HCT116 (cell line): ENCODE measurements at regions not wholly inside any gene's neighbourhood (a gene's known extent, or its start where the extent isn't known, plus 50 kb on each side); places are given as distances from the start of the nearest gene placed in this dataset.

ENCODE experiments used
- ATAC-seq: fragments of 200-7000 bp; cut with Tn5 transposase; 2 replicates; pipeline ENCODE4 v1.9.1; 2020; ENCODE audit warnings: mild to moderate bottlenecking, moderate library complexity
- BruUV-seq: library from RNA; stranded (reverse); fragments of 400-500 nt; replicated peaks from 2 replicates; lab custom pipeline; 2021; lab: Mats Ljungman, UMichigan
- CTCF ChIA-PET: fragments of 300-600 bp; sonication (Branson Sonifier 250); formaldehyde crosslinking; loops from one replicate; lab custom pipeline; 2021; ENCODE audit warnings: antibody characterized with exemption; lab: Charles Lee
- POLR2A ChIA-PET: fragments of 300-600, 350-600 bp; sonication (Branson Sonifier 250); formaldehyde crosslinking; loops from one replicate; lab custom pipeline; 2021; ENCODE audit warnings: antibody characterized with exemption; lab: Charles Lee
- RAD21 ChIA-PET, 2 experiments: fragments of 300-600 bp; sonication (Branson Sonifier 250); formaldehyde crosslinking; loops; one replicate each; lab custom pipeline; 2023; ENCODE audit warnings: low total read pairs in 2 of 2; ENCODE audit not compliant: uncharacterized antibody in 2 of 2, unreplicated experiment in 2 of 2, low non-redundant PET in 1 of 2; lab: Charles Lee
- DNase-seq: peaks from one replicate; pipeline ENCODE4 v3.0.0-alpha.2; 2010; ENCODE audit warnings: low read depth, low spot score
- H2AFZ ChIP-seq: fragments of 200-600 bp; shearing (Covaris generic), sonication (generic); 2 replicates; pipeline ENCODE4 v1.6.1; 2017; ENCODE audit warnings: low read depth, mixed run types, mixed read lengths, antibody characterized with exemption, low read length; ENCODE audit not compliant: poor library complexity, severe bottlenecking
- H3K27ac ChIP-seq: 2 replicates; pipeline ENCODE4 v1.5.1; 2012; ENCODE audit warnings: low read depth, low read length
- H3K27me3 ChIP-seq: fragments of 200-600 bp; sonication (generic); 2 replicates; pipeline ENCODE4 v1.6.1; 2016; ENCODE audit warnings: mixed run types, low read length, mixed read lengths; ENCODE audit not compliant: insufficient read depth
- H3K36me3 ChIP-seq, 2 experiments: fragments of 200-500 bp in 1 of 2; fragments of 200-600 bp in 1 of 2; sonication (Bioruptor generic) in 1 of 2; sonication (generic) in 1 of 2; 2 replicates each; pipeline versions ENCODE4 v1.5.1 to v1.6.1; 2014 to 2016; ENCODE audit warnings: low read length in 2 of 2, inconsistent platforms in 1 of 2, mixed read lengths in 1 of 2, mixed run types in 1 of 2; ENCODE audit not compliant: insufficient read depth in 2 of 2, control insufficient read depth in 1 of 2
- H3K4me1 ChIP-seq, 2 experiments: fragments of 200-600 bp in 1 of 2; sonication (generic) in 1 of 2; 2 replicates each; pipeline versions ENCODE4 v1.5.1 to v1.6.1; 2012 to 2017; ENCODE audit warnings: low read length in 2 of 2, inconsistent platforms in 1 of 2, mild to moderate bottlenecking in 1 of 2, mixed read lengths in 1 of 2, mixed run types in 1 of 2, moderate library complexity in 1 of 2; ENCODE audit not compliant: insufficient read depth in 2 of 2, control insufficient read depth in 1 of 2
- H3K4me2 ChIP-seq: fragments of 200-600 bp; sonication (generic); 2 replicates; pipeline ENCODE4 v1.6.1; 2017; ENCODE audit warnings: mixed run types, low read length, mixed read lengths
- H3K4me3 ChIP-seq, 2 experiments: fragments of 200-600 bp in 1 of 2; sonication (generic) in 1 of 2; replicated peaks in 1 of 2; 2 replicates each; pipeline ENCODE4 v1.5.1; 2011 to 2016; ENCODE audit warnings: low read length in 2 of 2, control low read depth in 1 of 2, low read depth in 1 of 2, mild to moderate bottlenecking in 1 of 2, mixed read lengths in 1 of 2, mixed run types in 1 of 2
- H3K79me2 ChIP-seq: fragments of 200-600 bp; sonication (generic); 2 replicates; pipeline ENCODE4 v1.6.1; 2017; ENCODE audit warnings: mild to moderate bottlenecking, mixed run types, low read length, moderate library complexity, mixed read lengths; ENCODE audit not compliant: insufficient read depth
- H3K9ac ChIP-seq: fragments of 200-600 bp; sonication (generic); 2 replicates; pipeline ENCODE4 v1.6.1; 2016; ENCODE audit warnings: low read length, mixed read lengths
- H3K9me2 ChIP-seq: fragments of 200-600 bp; sonication (generic), shearing (Covaris generic); 2 replicates; pipeline ENCODE4 v1.6.1; 2017; ENCODE audit warnings: mixed run types, mild to moderate bottlenecking, moderate library complexity; ENCODE audit not compliant: insufficient read depth
- H3K9me3 ChIP-seq, 2 experiments: fragments of 200-500 bp in 1 of 2; fragments of 200-600 bp in 1 of 2; sonication (Bioruptor generic) in 1 of 2; sonication (generic) in 1 of 2; 2 replicates each; pipeline ENCODE4 v1.6.1; 2014 to 2017; ENCODE audit warnings: low read length in 2 of 2, mixed read lengths in 2 of 2, inconsistent platforms in 1 of 2, low read depth in 1 of 2, mild to moderate bottlenecking in 1 of 2, mixed run types in 1 of 2, moderate library complexity in 1 of 2; ENCODE audit not compliant: control insufficient read depth in 1 of 2, insufficient read depth in 1 of 2
- H4K20me1 ChIP-seq: fragments of 200-600 bp; sonication (generic), shearing (Covaris generic); 2 replicates; pipeline ENCODE4 v1.6.1; 2017; ENCODE audit warnings: mixed run types, mild to moderate bottlenecking, moderate library complexity; ENCODE audit not compliant: insufficient read depth
- CBX3 ChIP-seq: IDR thresholded peaks from 2 replicates; pipeline ENCODE4 v1.6.1; 2012; ENCODE audit warnings: low read depth
- EZH2 ChIP-seq: fragments of 200-600 bp; sonication (generic); IDR thresholded peaks from 2 replicates; pipeline ENCODE4 v1.6.1; 2017; ENCODE audit warnings: antibody characterized with exemption, mixed run types
- SRF ChIP-seq: IDR thresholded peaks from 2 replicates; pipeline ENCODE4 v1.6.1; 2012; ENCODE audit warnings: low read depth
- YY1 ChIP-seq: IDR thresholded peaks from 2 replicates; pipeline ENCODE4 v1.6.1; 2011; ENCODE audit warnings: low read length, low read depth, moderate library complexity, mild to moderate bottlenecking; ENCODE audit not compliant: insufficient replicate concordance; ENCODE audit errors: extremely low read depth
- ZNF274 ChIP-seq: fragments of 200-500 bp; sonication (Bioruptor generic); IDR thresholded peaks from 2 replicates; pipeline ENCODE4 v1.6.1; 2014; ENCODE audit warnings: mild to moderate bottlenecking, low read depth, low read length, inconsistent platforms
- intact Hi-C: fragments of 100-400 bp; cut with micrococcal nuclease; formaldehyde crosslinking; loops from 2 replicates; pipeline ENCODE4 v1.10.0; 2022
- TF ChIP-seq, protein P1 (sequence below): IDR thresholded peaks from 2 replicates; pipeline ENCODE4 v1.6.1; 2012

DNA sequence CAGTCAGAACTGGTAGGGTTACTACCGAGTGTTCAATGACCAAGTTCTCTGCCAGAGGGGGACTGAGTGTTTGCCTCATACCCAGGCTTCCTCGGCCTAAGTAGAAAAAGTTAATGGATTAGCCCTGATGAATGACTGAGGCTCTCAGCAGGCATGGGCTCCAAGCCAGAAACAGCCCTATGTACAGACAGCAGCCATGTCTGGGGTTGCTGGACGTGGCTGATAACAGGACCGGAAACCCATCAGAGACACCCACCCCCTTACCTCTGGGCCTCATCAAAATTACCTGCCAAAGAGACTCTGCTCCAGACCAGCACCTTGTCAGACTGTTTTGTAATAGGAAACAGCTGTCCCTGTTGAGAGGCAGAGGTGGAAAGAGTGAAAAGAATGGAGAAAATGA lies 351.4 kb downstream of the ETS1 start:
- H3K27me3 ChIP-seq = no peaks in the 10 kb centered on the region
- H3K9me2 ChIP-seq = no peaks in the 10 kb centered on the region
- DNase-seq = no peak
- no peaks in the 10 kb centered on the region for H3K36me3 ChIP-seq
- H3K4me2 ChIP-seq = no peak overlapping the region
- no peaks in the 10 kb centered on the region for H3K79me2 ChIP-seq
- CTCF ChIA-PET = no interaction called here
- no peak overlapping the region for H2AFZ ChIP-seq
- no peaks in the 10 kb centered on the region for H4K20me1 ChIP-seq
- H3K9me3 ChIP-seq = no peaks in the 10 kb centered on the region
- RAD21 ChIA-PET = no interaction called here
- no peak for ATAC-seq
- BruUV-seq = no TSS peak
- no peaks in the 10 kb centered on the region for H3K4me1 ChIP-seq
- POLR2A ChIA-PET = no interaction called here
- no peak overlapping the region for H3K27ac ChIP-seq
- no peak overlapping the region for H3K4me3 ChIP-seq
- no peak for TF ChIP-seq YY1
- no peak for TF ChIP-seq SRF
- intact Hi-C loops = no loop called here
- no peak overlapping the region for H3K9ac ChIP-seq

DNA sequence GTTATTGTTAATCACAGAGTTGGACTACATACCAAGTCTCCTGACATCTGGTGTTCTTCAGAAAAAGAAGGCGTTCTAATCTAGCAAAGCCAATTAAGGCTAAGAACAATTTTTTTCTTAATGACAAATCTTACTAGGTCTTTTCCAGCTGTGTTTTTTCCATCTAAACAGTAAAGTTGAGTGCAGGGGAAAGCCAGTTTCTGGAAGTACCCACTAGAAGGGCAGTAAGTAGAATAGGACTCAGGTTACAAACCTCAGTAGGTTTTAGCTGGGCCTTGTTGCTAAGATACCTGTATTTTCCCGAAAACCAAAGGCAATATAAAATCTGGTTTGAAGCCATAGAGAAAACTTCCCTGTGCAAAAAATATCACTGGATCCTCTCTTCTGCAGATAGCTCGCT lies 351.9 kb downstream of the ETS1 start:
- no peak overlapping the region for H3K4me3 ChIP-seq
- intact Hi-C loops = no loop called here
- H3K27ac ChIP-seq = no peak overlapping the region
- ChIA-PET POLR2A (no interaction called here), RAD21 (no interaction called here), CTCF (no interaction called here)
- H3K4me1 ChIP-seq = no peaks in the 10 kb centered on the region
- H3K4me2 ChIP-seq = no peak overlapping the region
- ATAC-seq = no peak
- no peaks in the 10 kb centered on the region for H3K9me3 ChIP-seq
- no peaks in the 10 kb centered on the region for H3K27me3 ChIP-seq
- no TSS peak for BruUV-seq
- H3K79me2 ChIP-seq = no peaks in the 10 kb centered on the region
- TF ChIP-seq EZH2 = no peak
- no peak for TF ChIP-seq CBX3
- TF ChIP-seq ZNF274 = no peak
- TF ChIP-seq, protein P1, sequence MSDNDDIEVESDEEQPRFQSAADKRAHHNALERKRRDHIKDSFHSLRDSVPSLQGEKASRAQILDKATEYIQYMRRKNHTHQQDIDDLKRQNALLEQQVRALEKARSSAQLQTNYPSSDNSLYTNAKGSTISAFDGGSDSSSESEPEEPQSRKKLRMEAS = no peak
- no peaks in the 10 kb centered on the region for H4K20me1 ChIP-seq
- H3K9ac ChIP-seq = no peak overlapping the region
- H3K36me3 ChIP-seq = no peaks in the 10 kb centered on the region
- H3K9me2 ChIP-seq = no peaks in the 10 kb centered on the region
- DNase-seq = no peak
- no peak overlapping the region for H2AFZ ChIP-seq
